Mesodermal cell (in vitro differentiated cells): ENCODE measurements at regions not wholly inside any gene's neighbourhood (a gene's known extent, or its start where the extent isn't known, plus 50 kb on each side); places are given as distances from the start of the nearest gene placed in this dataset.
"Not testable (repeated sequence)": the region's sequence is repeated elsewhere in the genome, so short reads cannot be mapped to it uniquely, and the experiment has no call there.

Source experiments
- H3K27ac ChIP-seq: 2 replicates; pipeline ENCODE4 v1.7.0; 2013; ENCODE audit warnings: mild to moderate bottlenecking, low read depth, low read length, moderate library complexity; ENCODE audit not compliant: severe bottlenecking
- H3K36me3 ChIP-seq: 2 replicates; pipeline ENCODE4 v1.7.1; 2013; ENCODE audit warnings: mild to moderate bottlenecking, low read length, moderate library complexity; ENCODE audit not compliant: control insufficient read depth, insufficient read depth
- H3K4me1 ChIP-seq: one replicate; pipeline ENCODE4 v1.7.1; 2013; ENCODE audit warnings: mild to moderate bottlenecking, low read length; ENCODE audit not compliant: insufficient read depth, control insufficient read depth, poor library complexity, severe bottlenecking
- H3K4me3 ChIP-seq: 2 replicates; pipeline ENCODE4 v1.7.0; 2013; ENCODE audit warnings: low read length, control low read depth, mild to moderate bottlenecking; ENCODE audit not compliant: insufficient read depth, poor library complexity, severe bottlenecking; ENCODE audit errors: extremely low read depth
- H3K9me3 ChIP-seq: 2 replicates; pipeline ENCODE4 v1.7.1; 2013; ENCODE audit warnings: mild to moderate bottlenecking, low read length, moderate library complexity; ENCODE audit not compliant: control insufficient read depth
- WGBS, 2 experiments: methylation state at CpG; one replicate each; pipeline ENCODE4 v1.1.5; 2013; ENCODE audit warnings: missing lambda C conversion rate in 2 of 2; ENCODE audit not compliant: insufficient coverage in 2 of 2; 5-methylcytosine and 5-hydroxymethylcytosine counted together

GRCh38 chr3:21256932-21257331 is 494.1 kb downstream of the ZNF385D start:
- no peaks in the 10 kb centered on the region for H3K4me1 ChIP-seq
- no peaks in the 10 kb centered on the region for H3K36me3 ChIP-seq
- no peak overlapping the region for H3K4me3 ChIP-seq
- no peaks in the 10 kb centered on the region for H3K9me3 ChIP-seq
- WGBS, 2 experiments: no CpG with 5 or more reads among the region's 1 CpG
- H3K27ac ChIP-seq: no peak overlapping the region

GRCh38 chr3:21238661-21239060 is 512.3 kb downstream of the ZNF385D start:
- H3K27ac ChIP-seq: no peak overlapping the region
- no peaks in the 10 kb centered on the region for H3K36me3 ChIP-seq
- no peaks in the 10 kb centered on the region for H3K9me3 ChIP-seq
- no peaks in the 10 kb centered on the region for H3K4me1 ChIP-seq
- no CpG with 5 or more reads among the region's 2 CpGs for WGBS, 2 experiments
- H3K4me3 ChIP-seq: no peak overlapping the region

GRCh38 chr3:21237638-21238037 is 513.4 kb downstream of the ZNF385D start:
- no peaks in the 10 kb centered on the region for H3K4me1 ChIP-seq
- no peak overlapping the region for H3K4me3 ChIP-seq
- no peaks in the 10 kb centered on the region for H3K36me3 ChIP-seq
- no peak overlapping the region for H3K27ac ChIP-seq
- no CpG with 5 or more reads among the region's 1 CpG for WGBS, 2 experiments
- H3K9me3 ChIP-seq: no peaks in the 10 kb centered on the region

- Histone ChIP-seq H3K36me3 (no peaks in the 10 kb centered on the region), H3K27ac (no peak overlapping the region), H3K4me1 (no peaks in the 10 kb centered on the region), H3K9me3 (no peaks in the 10 kb centered on the region), H3K4me3 (no peak overlapping the region)
- WGBS, 2 experiments: 80 to 86% methylated on average over 1 to 2 of the region's 4 CpGs
These were observed 515.5 kb downstream of the ZNF385D start for GRCh38 chr3:21235491-21235890.

- Histone ChIP-seq H3K36me3 (no peaks in the 10 kb centered on the region), H3K4me3 (no peak overlapping the region), H3K9me3 (no peaks in the 10 kb centered on the region), H3K4me1 (no peaks in the 10 kb centered on the region), H3K27ac (no peak overlapping the region)
- no CpG with 5 or more reads among the region's 1 CpG for WGBS, 2 experiments
These were observed 516.1 kb downstream of the ZNF385D start for GRCh38 chr3:21234933-21235332.

- Histone ChIP-seq H3K36me3 (no peaks in the 10 kb centered on the region), H3K4me3 (no peak overlapping the region), H3K27ac (no peak overlapping the region), H3K9me3 (no peaks in the 10 kb centered on the region), H3K4me1 (no peaks in the 10 kb centered on the region)
- no CpG with 5 or more reads among the region's 4 CpGs for WGBS, 2 experiments
These were observed 521.4 kb downstream of the ZNF385D start for GRCh38 chr3:21229426-21230135.

GRCh38 chr3:21226086-21226485 is 524.9 kb downstream of the ZNF385D start:
- no peak overlapping the region for H3K27ac ChIP-seq
- no peaks in the 10 kb centered on the region for H3K9me3 ChIP-seq
- H3K4me1 ChIP-seq: no peaks in the 10 kb centered on the region
- WGBS, 2 experiments: 89 to 91% methylated on average over 12 to 13 of the region's 13 CpGs
- H3K4me3 ChIP-seq: no peak overlapping the region
- H3K36me3 ChIP-seq: no peaks in the 10 kb centered on the region

GRCh38 chr3:21220944-21221343 is 530.1 kb downstream of the ZNF385D start:
- Histone ChIP-seq H3K9me3 (no peaks in the 10 kb centered on the region), H3K4me3 (no peak overlapping the region), H3K27ac (no peak overlapping the region), H3K4me1 (no peaks in the 10 kb centered on the region), H3K36me3 (no peaks in the 10 kb centered on the region)
- no CpG with 5 or more reads among the region's 1 CpG for WGBS, 2 experiments

GRCh38 chr3:21216598-21216997 is 534.4 kb downstream of the ZNF385D start:
- Histone ChIP-seq H3K9me3 (no peaks in the 10 kb centered on the region), H3K27ac (no peak overlapping the region), H3K4me3 (no peak overlapping the region), H3K4me1 (no peaks in the 10 kb centered on the region), H3K36me3 (no peaks in the 10 kb centered on the region)
- 83 to 100% methylated on average over 1 of the region's 1 CpG for WGBS, 2 experiments

GRCh38 chr3:21204122-21204521 is 546.9 kb downstream of the ZNF385D start:
- H3K4me1 ChIP-seq, H3K36me3 ChIP-seq, H3K27ac ChIP-seq, H3K4me3 ChIP-seq: not testable (repeated sequence)
- H3K9me3 ChIP-seq: peaks cover 11% of the 10 kb centered on the region
- WGBS, 2 experiments: 78% methylated on average over 1 of the region's 3 CpGs; no CpG with 5 or more reads in 1 of the 2 experiments

GRCh38 chr3:21195203-21195602 is 555.8 kb downstream of the ZNF385D start:
- no peak overlapping the region for H3K4me3 ChIP-seq
- no peaks in the 10 kb centered on the region for H3K4me1 ChIP-seq
- no peak overlapping the region for H3K27ac ChIP-seq
- WGBS, 2 experiments: 88% methylated on average over 1 of the region's 2 CpGs; no CpG with 5 or more reads in 1 of the 2 experiments
- no peaks in the 10 kb centered on the region for H3K36me3 ChIP-seq
- no peaks in the 10 kb centered on the region for H3K9me3 ChIP-seq
